ENCODE measurements at regions not wholly inside any gene's neighbourhood (a gene's known extent, or its start where the extent isn't known, plus 50 kb on each side); places are given as distances from the start of the nearest gene placed in this dataset.

- TF ChIP-seq CTCF (IDR thresholded peaks at IDR 0.05; ENCODE audit: low read length), result no peak
- TF ChIP-seq EZH2 (optimal IDR thresholded peaks at IDR 0.05; ENCODE audit: low read depth, low read length), result no peak
- TF ChIP-seq EZH2phosphoT487 (IDR thresholded peaks at IDR 0.05; ENCODE audit: low read length), result no peak
Measured at GRCh38 chr3:117734496-117734895, 1024.9 kb downstream of the TUSC7 start.

Measured in MM.1S (cell line).